ENCODE measurements at regions not wholly inside any gene's neighbourhood (a gene's known extent, or its start where the extent isn't known, plus 50 kb on each side); places are given as distances from the start of the nearest gene placed in this dataset.
"Not testable (repeated sequence)": the region's sequence is repeated elsewhere in the genome, so short reads cannot be mapped to it uniquely, and the experiment has no call there.

DNA sequence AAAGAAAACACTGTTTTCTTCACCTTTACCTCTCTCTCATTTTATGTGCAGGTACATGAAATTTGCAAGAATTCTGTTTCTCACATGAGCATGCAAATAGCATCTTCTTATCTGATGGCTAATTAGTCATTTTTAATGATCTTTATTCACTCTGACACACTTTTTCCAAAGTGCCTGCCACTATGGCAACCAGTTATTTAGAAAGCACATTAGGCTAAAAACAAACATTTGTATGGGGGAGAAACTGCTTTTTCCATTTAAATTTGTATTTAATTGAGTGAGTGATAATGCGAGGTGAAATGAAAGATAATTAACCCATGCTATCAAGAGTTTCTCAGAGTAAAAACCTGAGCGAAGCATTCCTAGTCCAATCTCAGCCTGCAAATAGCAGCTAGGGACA, 365.0 kb downstream of the MAT2B start:
- Histone ChIP-seq H3K27ac (no peak overlapping the region), H3K27me3 (no peaks in the 10 kb centered on the region), H3K4me1 (no peaks in the 10 kb centered on the region), H3K36me3 (no peaks in the 10 kb centered on the region), H3K9me3 (no peaks in the 10 kb centered on the region), H3K4me3 (no peak overlapping the region)
- TF ChIP-seq CTCF (IDR thresholded peaks at IDR 0.05): no peak
- no peak for DNase-seq (ENCODE audit: low spot score)

DNA sequence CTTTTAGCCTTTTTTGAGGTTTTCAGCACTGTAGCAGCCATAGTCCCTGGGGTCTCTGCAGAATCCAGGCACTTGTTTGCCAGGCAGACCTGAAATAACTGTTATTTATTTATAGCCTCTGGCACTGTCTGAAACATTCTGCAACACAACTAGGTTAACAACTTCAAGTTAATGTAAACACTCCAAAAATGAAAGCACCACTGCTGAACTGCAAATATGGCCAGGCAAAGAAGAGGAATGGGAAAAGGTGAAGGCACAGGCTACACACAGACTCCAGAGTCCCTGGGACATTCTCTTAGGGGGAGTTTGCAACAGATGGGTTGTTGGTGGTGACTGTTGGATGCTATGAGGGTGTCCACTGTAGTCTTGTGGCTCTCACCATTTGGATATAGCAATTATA, 369.0 kb downstream of the MAT2B start:
- TF ChIP-seq CTCF (IDR thresholded peaks at IDR 0.05): no peak
- no peak for DNase-seq (ENCODE audit: low spot score)
- no peaks in the 10 kb centered on the region for H3K27me3 ChIP-seq
- H3K4me1 ChIP-seq: no peaks in the 10 kb centered on the region
- H3K36me3 ChIP-seq: no peaks in the 10 kb centered on the region
- H3K9me3 ChIP-seq: no peaks in the 10 kb centered on the region
- H3K27ac ChIP-seq: no peak overlapping the region
- no peak overlapping the region for H3K4me3 ChIP-seq

DNA sequence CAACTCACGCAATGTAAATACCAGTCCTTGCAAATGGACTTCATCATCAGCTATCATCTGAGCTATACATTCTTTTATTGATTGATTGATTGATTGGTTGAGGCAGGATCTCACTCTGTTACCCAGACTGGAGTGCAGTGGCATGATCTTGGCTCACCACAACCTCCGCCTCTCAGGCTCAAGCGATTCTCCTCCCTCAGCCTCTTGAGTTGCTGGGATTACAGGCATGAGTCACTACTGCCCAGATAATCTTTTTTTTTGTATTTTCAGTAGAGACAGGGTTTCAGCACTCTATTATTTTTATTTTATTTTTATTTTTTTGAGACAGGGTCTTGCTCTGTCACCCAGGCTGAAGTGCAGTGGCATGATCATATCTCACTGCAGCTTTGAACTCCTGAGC, 369.5 kb downstream of the MAT2B start:
- not testable (repeated sequence) for H3K4me1 ChIP-seq; H3K4me3 ChIP-seq; H3K27me3 ChIP-seq; H3K27ac ChIP-seq; H3K36me3 ChIP-seq; DNase-seq (ENCODE audit: low spot score); H3K9me3 ChIP-seq

GRCh38 chr5:163877865-163878264, 372.4 kb downstream of the MAT2B start:
- no peaks in the 10 kb centered on the region for H3K9me3 ChIP-seq
- no peaks in the 10 kb centered on the region for H3K27me3 ChIP-seq
- no peak overlapping the region for H3K4me3 ChIP-seq
- no peak for TF ChIP-seq CTCF (IDR thresholded peaks at IDR 0.05)
- no peak overlapping the region for H3K27ac ChIP-seq
- no peak for DNase-seq (ENCODE audit: low spot score)
- no peaks in the 10 kb centered on the region for H3K36me3 ChIP-seq
- no peaks in the 10 kb centered on the region for H3K4me1 ChIP-seq

DNA sequence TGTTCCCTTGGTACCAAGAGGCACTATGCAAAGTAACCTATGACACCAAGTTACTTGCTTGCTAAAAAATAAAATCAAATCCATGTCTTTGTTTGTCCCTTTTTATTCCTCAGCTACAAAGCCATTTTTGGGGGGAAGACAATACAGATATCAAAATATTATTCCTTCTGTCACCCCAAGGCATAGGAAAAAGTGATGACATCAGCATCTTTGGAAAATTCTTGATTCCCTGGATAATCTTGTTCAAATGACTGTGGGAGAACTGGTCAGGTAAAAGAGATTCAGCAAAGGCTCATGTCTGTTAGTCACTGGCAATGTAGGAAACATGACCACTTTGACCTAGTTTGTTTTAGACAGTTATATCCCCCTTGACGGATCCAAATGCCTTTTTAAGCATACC, 373.1 kb downstream of the MAT2B start:
- no peak for DNase-seq (ENCODE audit: low spot score)
- no peak overlapping the region for H3K4me3 ChIP-seq
- H3K4me1 ChIP-seq: no peaks in the 10 kb centered on the region
- TF ChIP-seq CTCF (IDR thresholded peaks at IDR 0.05): no peak
- H3K36me3 ChIP-seq: no peaks in the 10 kb centered on the region
- no peaks in the 10 kb centered on the region for H3K27me3 ChIP-seq
- H3K9me3 ChIP-seq: no peaks in the 10 kb centered on the region
- no peak overlapping the region for H3K27ac ChIP-seq

- H3K4me1 ChIP-seq: no peaks in the 10 kb centered on the region
- H3K4me3 ChIP-seq: no peak overlapping the region
- no peaks in the 10 kb centered on the region for H3K36me3 ChIP-seq
- H3K27me3 ChIP-seq: no peaks in the 10 kb centered on the region
- no peak overlapping the region for H3K27ac ChIP-seq
- TF ChIP-seq CTCF (IDR thresholded peaks at IDR 0.05): no peak
- no peaks in the 10 kb centered on the region for H3K9me3 ChIP-seq
- DNase-seq (ENCODE audit: low spot score): no peak
Measured at GRCh38 chr5:163880302-163880701, 374.9 kb downstream of the MAT2B start.
